Body of pancreas (tissue), 4 donors: ENCODE measurements at regions not wholly inside any gene's neighbourhood (a gene's known extent, or its start where the extent isn't known, plus 50 kb on each side); places are given as distances from the start of the nearest gene placed in this dataset.
"Not testable (repeated sequence)": the region's sequence is repeated elsewhere in the genome, so short reads cannot be mapped to it uniquely, and the experiment has no call there.

Experiments used
- ATAC-seq: fragments of 150-250 bp; one replicate; pipeline ENCODE4 v1.9.1; 2016
- DNase-seq, 4 donors: peaks; one replicate each; pipeline ENCODE4 v3.0.0-alpha.2; 2019
- H3K27ac ChIP-seq, 4 donors: fragments of 200-600 bp; sonication (generic); 1 replicate in 3 of 4; 2 replicates in 1 of 4; pipeline versions ENCODE4 v1.5.1 to v1.6.1; 2016 to 2019; ENCODE audit warnings: mild to moderate bottlenecking in 1 of 4, mixed read lengths in 1 of 4, moderate library complexity in 1 of 4
- H3K27me3 ChIP-seq, 2 donors: fragments of 200-600 bp; sonication (generic); one replicate each; pipeline ENCODE4 v1.6.0; 2016; ENCODE audit warnings: mild to moderate bottlenecking in 1 of 2
- H3K36me3 ChIP-seq, 2 donors: fragments of 200-600 bp; sonication (generic); replicated peaks in 1 of 2; 2 replicates each; pipeline ENCODE4 v1.5.1; 2016; ENCODE audit warnings: low read depth in 2 of 2; ENCODE audit not compliant: insufficient read depth in 1 of 2
- H3K4me1 ChIP-seq: fragments of 200-600 bp; sonication (generic); one replicate; pipeline ENCODE4 v1.6.0; 2016
- H3K4me3 ChIP-seq, 2 donors: fragments of 200-600 bp; sonication (generic); 1 replicate in 1 of 2; 2 replicates in 1 of 2; pipeline ENCODE4 v1.5.1; 2016 to 2019
- H3K9me3 ChIP-seq, 3 donors: fragments of 200-600 bp; sonication (generic); 1 replicate in 2 of 3; 2 replicates in 1 of 3; pipeline ENCODE4 v1.5.1; 2016
- CTCF ChIP-seq, 7 experiments: fragments of 450-650 bp in 4 of 7; fragments of 200-600 bp in 3 of 7; sonication (generic) in 3 of 7; IDR thresholded peaks; one replicate each; pipeline ENCODE4 v1.5.1; 2016 to 2019; ENCODE audit warnings: antibody characterized with exemption in 7 of 7
- POLR2A ChIP-seq, 3 donors: fragments of 450-650 bp; IDR thresholded peaks; one replicate each; pipeline ENCODE4 v1.6.1; 2016; ENCODE audit warnings: antibody characterized with exemption in 3 of 3, mild to moderate bottlenecking in 2 of 3
- WGBS, 2 donors: methylation state at CpG; one replicate each; pipeline ENCODE4 v1.1.5; 2017; 5-methylcytosine and 5-hydroxymethylcytosine counted together
- intact Hi-C: fragments of 100-400 bp; cut with DNase I; formaldehyde crosslinking; loops from one replicate; pipeline ENCODE4 v1.15.1; 2023

- H3K27ac ChIP-seq: no peak overlapping the region
- H3K4me1 ChIP-seq: no peaks in the 10 kb centered on the region
- H3K9me3 ChIP-seq: no peaks in the 10 kb centered on the region
- no peak for DNase-seq
- intact Hi-C loops: no loop called here
- TF ChIP-seq POLR2A (IDR thresholded peaks at IDR 0.05) (no peak), CTCF (IDR thresholded peaks at IDR 0.05) (no peak)
- 72 to 85% methylated on average over 5 of the region's 5 CpGs for WGBS, 2 donors
- no peaks in the 10 kb centered on the region for H3K27me3 ChIP-seq
- no peak for ATAC-seq
- no peak overlapping the region for H3K4me3 ChIP-seq
- no peaks in the 10 kb centered on the region for H3K36me3 ChIP-seq
These were observed 57.3 kb upstream of the NOVA1 start for GRCh38 chr14:26655128-26655527.

DNA sequence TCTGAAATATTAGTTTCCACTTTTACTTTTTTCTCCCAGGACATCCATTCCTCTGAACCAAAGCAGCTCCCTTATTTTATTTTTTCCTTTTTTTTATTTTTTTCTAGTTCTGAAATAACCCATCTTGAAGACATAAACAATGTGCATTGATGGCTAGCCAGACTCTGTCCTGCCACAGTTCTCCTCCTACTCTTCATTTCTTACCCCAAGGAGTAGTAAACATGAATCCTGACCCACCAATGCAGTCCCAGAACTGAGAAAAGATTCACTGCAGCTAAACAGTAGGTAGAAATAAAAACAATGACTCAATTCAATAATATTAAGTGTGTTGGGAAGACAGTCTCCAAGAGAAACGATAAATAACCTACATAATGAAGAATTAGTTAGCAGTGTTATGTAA, 65.7 kb upstream of the NOVA1 start:
- no peak for ATAC-seq
- intact Hi-C loops: no loop called here
- H3K4me1 ChIP-seq: no peaks in the 10 kb centered on the region
- TF ChIP-seq POLR2A (IDR thresholded peaks at IDR 0.05): no peak
- H3K36me3 ChIP-seq: no peaks in the 10 kb centered on the region
- H3K4me3 ChIP-seq: no peak overlapping the region
- no peak overlapping the region for H3K27ac ChIP-seq
- no peaks in the 10 kb centered on the region for H3K9me3 ChIP-seq
- no peak for DNase-seq
- no peaks in the 10 kb centered on the region for H3K27me3 ChIP-seq
- 17 to 27% methylated on average over 1 of the region's 1 CpG for WGBS, 2 donors

- H3K27me3 ChIP-seq, H3K27ac ChIP-seq, ATAC-seq, H3K4me3 ChIP-seq, H3K4me1 ChIP-seq, H3K9me3 ChIP-seq, intact Hi-C loops, DNase-seq, H3K36me3 ChIP-seq: not testable (repeated sequence)
- WGBS, 2 donors: 85 to 86% methylated on average over 6 to 14 of the region's 31 CpGs
These were observed 81.0 kb upstream of the NOVA1 start for GRCh38 chr14:26678732-26679420.

- TF ChIP-seq CTCF (IDR thresholded peaks at IDR 0.05) (no peak), POLR2A (IDR thresholded peaks at IDR 0.05) (no peak)
- Histone ChIP-seq H3K4me3 (no peak overlapping the region), H3K27me3 (no peaks in the 10 kb centered on the region), H3K9me3 (no peaks in the 10 kb centered on the region), H3K36me3 (no peaks in the 10 kb centered on the region), H3K27ac (no peak overlapping the region), H3K4me1 (no peaks in the 10 kb centered on the region)
- no peak for DNase-seq
- no peak for ATAC-seq
- intact Hi-C loops: no loop called here
- 94 to 96% methylated on average over 1 of the region's 1 CpG for WGBS, 2 donors
These were observed 87.6 kb upstream of the NOVA1 start for GRCh38 chr14:26685401-26685800.

DNA sequence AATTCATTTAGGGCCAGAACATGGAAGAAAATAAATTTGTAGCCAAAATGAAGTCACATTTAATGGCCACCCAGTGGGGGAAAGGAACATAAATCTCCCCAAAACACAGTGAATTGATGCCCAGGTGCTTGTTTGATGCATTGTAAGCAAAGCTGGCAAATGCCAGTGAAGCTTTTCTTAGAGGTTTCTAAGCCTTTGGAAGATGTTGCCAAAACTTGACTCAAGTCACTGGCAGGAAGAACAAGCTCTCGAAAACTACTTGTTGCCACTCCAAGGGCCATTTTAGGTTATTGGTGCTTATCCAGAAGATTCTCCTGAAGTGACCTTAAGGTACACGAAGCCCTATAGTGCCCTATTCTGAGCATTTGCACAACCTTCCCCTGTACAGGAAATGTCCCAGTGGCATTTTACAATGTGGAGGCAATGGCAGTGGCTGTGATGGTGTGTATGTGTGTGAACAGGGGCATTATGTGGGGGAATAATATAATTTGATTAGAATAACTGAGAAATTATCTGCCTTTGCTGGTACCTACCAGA, 89.5 kb upstream of the NOVA1 start:
- no peak for DNase-seq
- H3K9me3 ChIP-seq: no peaks in the 10 kb centered on the region
- intact Hi-C loops: no loop called here
- TF ChIP-seq CTCF (IDR thresholded peaks at IDR 0.05) (no peak), POLR2A (IDR thresholded peaks at IDR 0.05) (no peak)
- no peak overlapping the region for H3K27ac ChIP-seq
- WGBS, 2 donors: 42 to 72% methylated on average over 2 of the region's 2 CpGs
- H3K27me3 ChIP-seq: no peaks in the 10 kb centered on the region
- H3K4me1 ChIP-seq: no peaks in the 10 kb centered on the region
- no peaks in the 10 kb centered on the region for H3K36me3 ChIP-seq
- H3K4me3 ChIP-seq: no peak overlapping the region
- no peak for ATAC-seq

GRCh38 chr14:26694521-26694920, 96.7 kb upstream of the NOVA1 start:
- DNase-seq (no peak), ATAC-seq (no peak)
- intact Hi-C loops: no loop called here
- H3K27me3 ChIP-seq: no peaks in the 10 kb centered on the region
- H3K9me3 ChIP-seq: no peaks in the 10 kb centered on the region
- H3K36me3 ChIP-seq: no peaks in the 10 kb centered on the region
- H3K4me1 ChIP-seq: no peaks in the 10 kb centered on the region
- no peak overlapping the region for H3K27ac ChIP-seq
- TF ChIP-seq CTCF (IDR thresholded peaks at IDR 0.05) (no peak), POLR2A (IDR thresholded peaks at IDR 0.05) (no peak)
- H3K4me3 ChIP-seq: no peak overlapping the region
